Glutamatergic neuron (in vitro differentiated cells): ENCODE measurements at regions not wholly inside any gene's neighbourhood (a gene's known extent, or its start where the extent isn't known, plus 50 kb on each side); places are given as distances from the start of the nearest gene placed in this dataset.

ENCODE experiments used
- DNase-seq: peaks from one replicate; pipeline ENCODE4 v3.0.0; 2022
- H3K27ac Mint-ChIP-seq: one replicate; pipeline ENCODE4 v1.8.0; 2020; ENCODE audit warnings: mild to moderate bottlenecking, mixed read lengths, inconsistent platforms; ENCODE audit not compliant: unreplicated experiment
- H3K27me3 Mint-ChIP-seq: one replicate; pipeline ENCODE4 v1.8.0; 2020; ENCODE audit warnings: mild to moderate bottlenecking, moderate library complexity, mixed read lengths, inconsistent platforms; ENCODE audit not compliant: unreplicated experiment
- H3K36me3 Mint-ChIP-seq: one replicate; pipeline ENCODE4 v1.8.0; 2020; ENCODE audit warnings: mild to moderate bottlenecking, mixed read lengths, inconsistent platforms; ENCODE audit not compliant: unreplicated experiment
- H3K4me1 Mint-ChIP-seq: one replicate; pipeline ENCODE4 v1.8.0; 2020; ENCODE audit warnings: mild to moderate bottlenecking, low read depth, mixed read lengths, inconsistent platforms; ENCODE audit not compliant: unreplicated experiment
- H3K4me3 Mint-ChIP-seq: one replicate; pipeline ENCODE4 v1.8.0; 2020; ENCODE audit warnings: mild to moderate bottlenecking, mixed read lengths, inconsistent platforms; ENCODE audit not compliant: unreplicated experiment
- H3K9me3 Mint-ChIP-seq: one replicate; pipeline ENCODE4 v1.8.0; 2020; ENCODE audit warnings: mild to moderate bottlenecking, moderate library complexity, mixed read lengths, inconsistent platforms; ENCODE audit not compliant: unreplicated experiment
- TF ChIP-seq, protein P1 (sequence below): fragments of 200-600 bp; sonication (generic); IDR thresholded peaks from one replicate; pipeline ENCODE4 v1.5.0; 2021; ENCODE audit not compliant: partially characterized antibody, unreplicated experiment

- no peaks in the 10 kb centered on the region for H3K4me1 Mint-ChIP-seq
- H3K9me3 Mint-ChIP-seq: no peaks in the 10 kb centered on the region
- DNase-seq: no peak
- H3K27me3 Mint-ChIP-seq: no peaks in the 10 kb centered on the region
- TF ChIP-seq, protein P1, sequence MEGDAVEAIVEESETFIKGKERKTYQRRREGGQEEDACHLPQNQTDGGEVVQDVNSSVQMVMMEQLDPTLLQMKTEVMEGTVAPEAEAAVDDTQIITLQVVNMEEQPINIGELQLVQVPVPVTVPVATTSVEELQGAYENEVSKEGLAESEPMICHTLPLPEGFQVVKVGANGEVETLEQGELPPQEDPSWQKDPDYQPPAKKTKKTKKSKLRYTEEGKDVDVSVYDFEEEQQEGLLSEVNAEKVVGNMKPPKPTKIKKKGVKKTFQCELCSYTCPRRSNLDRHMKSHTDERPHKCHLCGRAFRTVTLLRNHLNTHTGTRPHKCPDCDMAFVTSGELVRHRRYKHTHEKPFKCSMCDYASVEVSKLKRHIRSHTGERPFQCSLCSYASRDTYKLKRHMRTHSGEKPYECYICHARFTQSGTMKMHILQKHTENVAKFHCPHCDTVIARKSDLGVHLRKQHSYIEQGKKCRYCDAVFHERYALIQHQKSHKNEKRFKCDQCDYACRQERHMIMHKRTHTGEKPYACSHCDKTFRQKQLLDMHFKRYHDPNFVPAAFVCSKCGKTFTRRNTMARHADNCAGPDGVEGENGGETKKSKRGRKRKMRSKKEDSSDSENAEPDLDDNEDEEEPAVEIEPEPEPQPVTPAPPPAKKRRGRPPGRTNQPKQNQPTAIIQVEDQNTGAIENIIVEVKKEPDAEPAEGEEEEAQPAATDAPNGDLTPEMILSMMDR: no peak
- H3K27ac Mint-ChIP-seq: no peak overlapping the region
- no peak overlapping the region for H3K4me3 Mint-ChIP-seq
- no peaks in the 10 kb centered on the region for H3K36me3 Mint-ChIP-seq
Observed at GRCh38 chr2:167851876-167852275, 395.5 kb downstream of the STK39 start.

- DNase-seq: no peak
- H3K9me3 Mint-ChIP-seq: no peaks in the 10 kb centered on the region
- TF ChIP-seq, protein P1: no peak
- no peaks in the 10 kb centered on the region for H3K4me1 Mint-ChIP-seq
- H3K4me3 Mint-ChIP-seq: no peak overlapping the region
- no peak overlapping the region for H3K27ac Mint-ChIP-seq
- no peaks in the 10 kb centered on the region for H3K36me3 Mint-ChIP-seq
- no peaks in the 10 kb centered on the region for H3K27me3 Mint-ChIP-seq
Observed at GRCh38 chr2:167851323-167851860, 396.0 kb downstream of the STK39 start.

- H3K27me3 Mint-ChIP-seq: no peaks in the 10 kb centered on the region
- no peaks in the 10 kb centered on the region for H3K9me3 Mint-ChIP-seq
- peaks cover 6% of the 10 kb centered on the region for H3K4me1 Mint-ChIP-seq
- DNase-seq: peak; percentile 49
- H3K4me3 Mint-ChIP-seq: no peak overlapping the region
- H3K36me3 Mint-ChIP-seq: no peaks in the 10 kb centered on the region
- no peak overlapping the region for H3K27ac Mint-ChIP-seq
- TF ChIP-seq, protein P1: no peak
Observed at GRCh38 chr2:167844714-167845530, 402.5 kb downstream of the STK39 start.

DNA sequence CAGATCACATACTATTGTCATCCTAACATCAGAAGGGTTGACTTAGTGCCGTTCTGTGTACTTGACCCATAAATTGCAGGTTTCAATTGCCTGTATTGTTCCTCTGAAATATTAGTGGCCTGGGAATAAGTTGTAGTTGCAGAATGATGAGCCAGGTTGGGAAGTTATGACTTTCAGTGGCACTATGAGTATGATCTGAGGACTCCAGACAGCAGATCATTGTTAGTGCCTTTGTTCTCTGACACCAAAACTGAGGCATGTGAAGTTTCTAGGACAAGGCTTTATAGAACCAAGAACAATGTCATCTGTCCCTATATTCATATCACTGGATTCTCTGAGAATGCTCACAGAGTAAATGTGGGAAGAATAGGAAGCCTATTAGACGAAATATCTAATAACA lies 403.7 kb downstream of the STK39 start:
- no peak for DNase-seq
- no peak overlapping the region for H3K27ac Mint-ChIP-seq
- no peaks in the 10 kb centered on the region for H3K27me3 Mint-ChIP-seq
- H3K9me3 Mint-ChIP-seq: no peaks in the 10 kb centered on the region
- no peaks in the 10 kb centered on the region for H3K36me3 Mint-ChIP-seq
- H3K4me1 Mint-ChIP-seq: peaks cover 6% of the 10 kb centered on the region
- TF ChIP-seq, protein P1: no peak
- H3K4me3 Mint-ChIP-seq: no peak overlapping the region

GRCh38 chr2:167843217-167843616 lies 404.2 kb downstream of the STK39 start:
- H3K4me3 Mint-ChIP-seq: no peak overlapping the region
- peaks cover 6% of the 10 kb centered on the region for H3K4me1 Mint-ChIP-seq
- DNase-seq: no peak

More at GRCh38 chr2:167843217-167843616, 404.2 kb downstream of the STK39 start:
- TF ChIP-seq, protein P1: no peak
- Mint-ChIP-seq H3K9me3 (no peaks in the 10 kb centered on the region), H3K27me3 (no peaks in the 10 kb centered on the region), H3K27ac (no peak overlapping the region), H3K36me3 (no peaks in the 10 kb centered on the region)
